HAP-1 (cell line): ENCODE measurements at regions not wholly inside any gene's neighbourhood (a gene's known extent, or its start where the extent isn't known, plus 50 kb on each side); places are given as distances from the start of the nearest gene placed in this dataset.

Experiments
- DNase-seq, 2 experiments: peaks; one replicate each; pipeline ENCODE4 v3.0.0-alpha.2; 2016 to 2020; ENCODE audit warnings: low spot score in 2 of 2
- H3K27me3 ChIP-seq: fragments of 250-450 bp; sonication (Bioruptor Pico); 2 replicates; pipeline ENCODE4 v1.5.1; 2020; ENCODE audit warnings: low read depth, mild to moderate bottlenecking, moderate library complexity
- H3K36me3 ChIP-seq: fragments of 250-450 bp; sonication (Bioruptor Pico); replicated peaks from 2 replicates; pipeline ENCODE4 v1.5.1; 2020; ENCODE audit warnings: mild to moderate bottlenecking
- H3K4me1 ChIP-seq: fragments of 250-450 bp; sonication (Bioruptor Pico); 2 replicates; pipeline ENCODE4 v1.5.1; 2020; ENCODE audit warnings: mild to moderate bottlenecking
- H3K4me3 ChIP-seq: fragments of 250-450 bp; sonication (Bioruptor Pico); 2 replicates; pipeline ENCODE4 v1.5.1; 2020; ENCODE audit warnings: mild to moderate bottlenecking, moderate library complexity
- H3K9me3 ChIP-seq: fragments of 250-450 bp; sonication (Bioruptor Pico); 2 replicates; pipeline ENCODE4 v1.5.1; 2020; ENCODE audit warnings: mild to moderate bottlenecking, moderate library complexity
- in situ Hi-C: fragments of 300-500 bp; cut with MboI; formaldehyde crosslinking; loops from 3 replicates; pipeline ENCODE4 v1.14.3; 2020; ENCODE audit warnings: low sequenced_read_pairs, inconsistent platforms, mixed read lengths

- Histone ChIP-seq H3K36me3 (no peaks in the 10 kb centered on the region; the same call in none of the 2 replicates), H3K4me3 (no peak overlapping the region), H3K27me3 (no peaks in the 10 kb centered on the region), H3K4me1 (peaks cover 10% of the 10 kb centered on the region), H3K9me3 (no peaks in the 10 kb centered on the region)
- DNase-seq = no peak
- in situ Hi-C loops = no loop called here
Measured at GRCh38 chr11:8828580-8829361, 82.2 kb upstream of the AKIP1 start.

GRCh38 chr11:8829556-8829955, 81.4 kb upstream of the AKIP1 start:
- H3K9me3 ChIP-seq = no peaks in the 10 kb centered on the region
- H3K4me1 ChIP-seq = peaks cover 10% of the 10 kb centered on the region
- no peak for DNase-seq
- H3K36me3 ChIP-seq = no peaks in the 10 kb centered on the region; the same call in none of the 2 replicates
- no peak overlapping the region for H3K4me3 ChIP-seq
- H3K27me3 ChIP-seq = no peaks in the 10 kb centered on the region
- in situ Hi-C loops = no loop called here

- no peak for DNase-seq
- in situ Hi-C loops = no loop called here
- no peaks in the 10 kb centered on the region for H3K27me3 ChIP-seq
- H3K36me3 ChIP-seq = no peaks in the 10 kb centered on the region; the same call in none of the 2 replicates
- no peak overlapping the region for H3K4me3 ChIP-seq
- peaks cover 10% of the 10 kb centered on the region for H3K4me1 ChIP-seq
- H3K9me3 ChIP-seq = no peaks in the 10 kb centered on the region
Measured at GRCh38 chr11:8830641-8831040, 80.3 kb upstream of the AKIP1 start.

GRCh38 chr11:8831861-8832260, 79.1 kb upstream of the AKIP1 start:
- Histone ChIP-seq H3K4me3 (no peak overlapping the region), H3K9me3 (no peaks in the 10 kb centered on the region), H3K4me1 (peaks cover 10% of the 10 kb centered on the region), H3K27me3 (no peaks in the 10 kb centered on the region), H3K36me3 (no peaks in the 10 kb centered on the region; the same call in none of the 2 replicates)
- no peak for DNase-seq
- in situ Hi-C loops = no loop called here

- no peak for DNase-seq
- Histone ChIP-seq H3K27me3 (no peaks in the 10 kb centered on the region), H3K4me1 (peaks cover 11% of the 10 kb centered on the region), H3K9me3 (no peaks in the 10 kb centered on the region), H3K36me3 (no peaks in the 10 kb centered on the region; the same call in 1 of the 2 replicates), H3K4me3 (no peak overlapping the region)
- in situ Hi-C loops = no loop called here
Measured at GRCh38 chr11:8832571-8833260, 78.3 kb upstream of the AKIP1 start.

GRCh38 chr11:8833568-8834315, 77.2 kb upstream of the AKIP1 start:
- in situ Hi-C loops = no loop called here
- no peaks in the 10 kb centered on the region; the same call in none of the 2 replicates for H3K36me3 ChIP-seq
- no peaks in the 10 kb centered on the region for H3K27me3 ChIP-seq
- no peaks in the 10 kb centered on the region for H3K9me3 ChIP-seq
- H3K4me3 ChIP-seq = no peak overlapping the region
- peaks cover 21% of the 10 kb centered on the region for H3K4me1 ChIP-seq
- DNase-seq = no peak

GRCh38 chr11:8834379-8834778, 76.6 kb upstream of the AKIP1 start:
- no peak overlapping the region for H3K4me3 ChIP-seq
- in situ Hi-C loops = no loop called here
- H3K36me3 ChIP-seq = no peaks in the 10 kb centered on the region; the same call in none of the 2 replicates
- H3K27me3 ChIP-seq = no peaks in the 10 kb centered on the region
- H3K9me3 ChIP-seq = no peaks in the 10 kb centered on the region
- no peak for DNase-seq
- H3K4me1 ChIP-seq = peaks cover 26% of the 10 kb centered on the region

GRCh38 chr11:8838248-8838647, 72.7 kb upstream of the AKIP1 start:
- no peaks in the 10 kb centered on the region; the same call in 1 of the 2 replicates for H3K36me3 ChIP-seq
- H3K27me3 ChIP-seq = no peaks in the 10 kb centered on the region
- no peaks in the 10 kb centered on the region for H3K9me3 ChIP-seq
- H3K4me3 ChIP-seq = no peak overlapping the region
- in situ Hi-C loops = no loop called here
- H3K4me1 ChIP-seq = peaks cover 26% of the 10 kb centered on the region
- no peak for DNase-seq

- no peak overlapping the region for H3K4me3 ChIP-seq
- in situ Hi-C loops = no loop called here
- DNase-seq = no peak
Measured at GRCh38 chr11:8839306-8839956, 71.6 kb upstream of the AKIP1 start.

GRCh38 chr11:8839957-8840945, 70.7 kb upstream of the AKIP1 start:
- in situ Hi-C loops = no loop called here

More at GRCh38 chr11:8839306-8839956, 71.6 kb upstream of the AKIP1 start:
- Histone ChIP-seq H3K36me3 (no peaks in the 10 kb centered on the region; the same call in 1 of the 2 replicates), H3K4me1 (peaks cover 26% of the 10 kb centered on the region), H3K27me3 (no peaks in the 10 kb centered on the region), H3K9me3 (no peaks in the 10 kb centered on the region)

GRCh38 chr11:8841899-8842298, 69.1 kb upstream of the AKIP1 start:
- H3K4me3 ChIP-seq = no peak overlapping the region
- in situ Hi-C loops = no loop called here
- no peaks in the 10 kb centered on the region; the same call in 1 of the 2 replicates for H3K36me3 ChIP-seq
- H3K9me3 ChIP-seq = no peaks in the 10 kb centered on the region
- H3K27me3 ChIP-seq = no peaks in the 10 kb centered on the region
- DNase-seq = no peak
- H3K4me1 ChIP-seq = peaks cover 26% of the 10 kb centered on the region

More at GRCh38 chr11:8839957-8840945, 70.7 kb upstream of the AKIP1 start:
- no peaks in the 10 kb centered on the region for H3K27me3 ChIP-seq
- H3K9me3 ChIP-seq = no peaks in the 10 kb centered on the region
- DNase-seq = peak; percentile 66 to 82
- H3K36me3 ChIP-seq = no peaks in the 10 kb centered on the region; the same call in 1 of the 2 replicates
- H3K4me1 ChIP-seq = peaks cover 26% of the 10 kb centered on the region
- H3K4me3 ChIP-seq = no peak overlapping the region

- Histone ChIP-seq H3K4me3 (no peak overlapping the region), H3K36me3 (no peaks in the 10 kb centered on the region), H3K9me3 (no peaks in the 10 kb centered on the region), H3K27me3 (no peaks in the 10 kb centered on the region), H3K4me1 (peaks cover 8% of the 10 kb centered on the region)
- DNase-seq = no peak
- in situ Hi-C loops = no loop called here
Measured at GRCh38 chr11:8858808-8859207, 52.2 kb upstream of the AKIP1 start.
